ENCODE measurements at regions not wholly inside any gene's neighbourhood (a gene's known extent, or its start where the extent isn't known, plus 50 kb on each side); places are given as distances from the start of the nearest gene placed in this dataset.

- no peak for DNase-seq
Measured at GRCh38 chr6:48809700-48810099, 653.4 kb downstream of the MMUT start.

GRCh38 chr6:48809245-48809644 is 653.8 kb downstream of the MMUT start:
- DNase-seq, result no peak

GRCh38 chr6:48798296-48798695 is 664.8 kb downstream of the MMUT start:
- no peak for DNase-seq

- DNase-seq, result no peak
Measured at GRCh38 chr6:48782225-48782624, 671.2 kb upstream of the PTCHD4 start.

GRCh38 chr6:48777411-48777810 is 666.4 kb upstream of the PTCHD4 start:
- no peak for DNase-seq

- no peak for DNase-seq
Measured at GRCh38 chr6:48775157-48775556, 664.2 kb upstream of the PTCHD4 start.

GRCh38 chr6:48774276-48774675 is 663.3 kb upstream of the PTCHD4 start:
- DNase-seq, result no peak

GRCh38 chr6:48766349-48766748 is 655.4 kb upstream of the PTCHD4 start:
- no peak for DNase-seq

- DNase-seq, result peak; percentile 93
Measured at GRCh38 chr6:48765352-48765961, 654.5 kb upstream of the PTCHD4 start.

GRCh38 chr6:48764286-48765044 is 653.5 kb upstream of the PTCHD4 start:
- DNase-seq, result no peak

GRCh38 chr6:48757661-48758060 is 646.7 kb upstream of the PTCHD4 start:
- DNase-seq, result no peak

- no peak for DNase-seq
Measured at GRCh38 chr6:48755315-48755714, 644.3 kb upstream of the PTCHD4 start.

GRCh38 chr6:48754641-48755040 is 643.6 kb upstream of the PTCHD4 start:
- DNase-seq, result peak; percentile 60

- DNase-seq, result no peak
Measured at GRCh38 chr6:48750861-48751260, 639.9 kb upstream of the PTCHD4 start.

GRCh38 chr6:48747471-48747870 is 636.5 kb upstream of the PTCHD4 start:
- no peak for DNase-seq

- no peak for DNase-seq
Measured at GRCh38 chr6:48747040-48747439, 636.0 kb upstream of the PTCHD4 start.

- DNase-seq, result no peak
Measured at GRCh38 chr6:48744948-48745347, 634.0 kb upstream of the PTCHD4 start.

- DNase-seq, result no peak
Measured at GRCh38 chr6:48743738-48744137, 632.7 kb upstream of the PTCHD4 start.

- no peak for DNase-seq
Measured at GRCh38 chr6:48736501-48737206, 625.7 kb upstream of the PTCHD4 start.

GRCh38 chr6:48735846-48736245 is 624.8 kb upstream of the PTCHD4 start:
- no peak for DNase-seq

- no peak for DNase-seq
Measured at GRCh38 chr6:48733581-48733980, 622.6 kb upstream of the PTCHD4 start.

GRCh38 chr6:48714699-48715098 is 603.7 kb upstream of the PTCHD4 start:
- no peak for DNase-seq

- DNase-seq, result no peak
Measured at GRCh38 chr6:48714250-48714649, 603.3 kb upstream of the PTCHD4 start.

- no peak for DNase-seq
Measured at GRCh38 chr6:48713612-48714011, 602.6 kb upstream of the PTCHD4 start.

All from NCI-H82 (cell line).